ENCODE measurements at regions not wholly inside any gene's neighbourhood (a gene's known extent, or its start where the extent isn't known, plus 50 kb on each side); places are given as distances from the start of the nearest gene placed in this dataset.

GRCh38 chr11:95605271-95605940 is 184.2 kb downstream of the FAM76B start:
- Histone ChIP-seq H3K36me3 (ENCODE audit: insufficient read depth in 1 of 2, low read depth in 1 of 2) (no peaks in the 10 kb centered on the region), H3K27ac (no peak overlapping the region), H3K4me3 (no peak overlapping the region), H3K9me3 (no peaks in the 10 kb centered on the region), H3K27me3 (ENCODE audit: insufficient read depth in 3 of 3, low read length in 2 of 3) (no peaks in the 10 kb centered on the region), H3K4me1 (no peaks in the 10 kb centered on the region)
- ATAC-seq (no peak), DNase-seq (no peak)
- intact Hi-C loops (cut with DNase I), result no loop called here
- 90 to 91% (median 90%) methylated on average over 3 of the region's 3 CpGs for whole genome bisulfite sequencing, 3 donors
- TF ChIP-seq CTCF (IDR thresholded peaks at IDR 0.05), result no peak

GRCh38 chr11:95599959-95600586 is 189.5 kb downstream of the FAM76B start:
- Histone ChIP-seq H3K36me3 (ENCODE audit: insufficient read depth in 1 of 2, low read depth in 1 of 2) (no peaks in the 10 kb centered on the region), H3K9me3 (no peaks in the 10 kb centered on the region), H3K27ac (no peak overlapping the region), H3K27me3 (ENCODE audit: insufficient read depth in 3 of 3, low read length in 2 of 3) (no peaks in the 10 kb centered on the region), H3K4me3 (no peak overlapping the region), H3K4me1 (no peaks in the 10 kb centered on the region)
- WGBS, 3 donors, result 77 to 89% (median 79%) methylated on average over 2 of the region's 2 CpGs
- DNase-seq (no peak), ATAC-seq (no peak)
- intact Hi-C loops (cut with DNase I), result no loop called here
- TF ChIP-seq CTCF (IDR thresholded peaks at IDR 0.05), result no peak

- no peaks in the 10 kb centered on the region for H3K36me3 ChIP-seq (ENCODE audit: insufficient read depth in 1 of 2, low read depth in 1 of 2)
- no peaks in the 10 kb centered on the region for H3K9me3 ChIP-seq
- no peaks in the 10 kb centered on the region for H3K27me3 ChIP-seq (ENCODE audit: insufficient read depth in 3 of 3, low read length in 2 of 3)
- intact Hi-C loops (cut with DNase I), result no loop called here
- no peak for TF ChIP-seq CTCF (IDR thresholded peaks at IDR 0.05)
- no peak for ATAC-seq
- 89 to 100% (median 93%) methylated on average over 2 of the region's 2 CpGs for WGBS, 3 donors
- no peaks in the 10 kb centered on the region for H3K4me1 ChIP-seq
- H3K27ac ChIP-seq, result no peak overlapping the region
- H3K4me3 ChIP-seq, result no peak overlapping the region
- no peak for DNase-seq
Observed at GRCh38 chr11:95595973-95596489, 193.6 kb downstream of the FAM76B start.

- ATAC-seq, result no peak
- no peak for DNase-seq
- 90 to 96% (median 95%) methylated on average over 3 of the region's 3 CpGs for WGBS, 3 donors
- Histone ChIP-seq H3K4me1 (no peaks in the 10 kb centered on the region), H3K27me3 (ENCODE audit: insufficient read depth in 3 of 3, low read length in 2 of 3) (no peaks in the 10 kb centered on the region), H3K9me3 (no peaks in the 10 kb centered on the region), H3K27ac (no peak overlapping the region), H3K4me3 (no peak overlapping the region), H3K36me3 (ENCODE audit: insufficient read depth in 1 of 2, low read depth in 1 of 2) (no peaks in the 10 kb centered on the region)
- intact Hi-C loops (cut with DNase I), result no loop called here
- no peak for TF ChIP-seq CTCF (IDR thresholded peaks at IDR 0.05)
Observed at GRCh38 chr11:95595541-95595940, 194.0 kb downstream of the FAM76B start.
